ENCODE measurements at regions not wholly inside any gene's neighbourhood (a gene's known extent, or its start where the extent isn't known, plus 50 kb on each side); places are given as distances from the start of the nearest gene placed in this dataset.

DNA sequence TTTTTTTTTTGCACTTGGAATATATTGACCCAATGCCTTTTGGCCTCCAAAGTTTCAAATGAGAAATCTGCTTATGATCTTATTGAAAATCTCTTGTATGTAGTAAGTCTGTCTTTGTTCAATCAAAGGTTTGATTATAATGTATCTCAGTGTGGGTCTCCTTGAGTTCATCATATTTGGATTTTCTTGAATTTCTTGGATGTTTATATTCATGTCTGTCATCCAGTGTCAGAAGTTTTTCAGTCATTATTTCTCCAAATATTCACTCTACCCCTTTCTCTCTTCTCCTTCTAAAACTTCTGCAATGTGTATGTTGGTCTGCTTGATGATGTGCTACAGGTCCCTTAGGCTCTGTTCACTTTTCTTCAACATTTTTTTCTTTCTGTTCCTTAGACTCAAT, 95.9 kb upstream of the PTPRK start:
- H3K27me3 ChIP-seq (ENCODE audit: control insufficient read depth, insufficient read depth, low read length) = no peaks in the 10 kb centered on the region
- DNase-seq (ENCODE audit: low read depth, low spot score) (no peak), ATAC-seq (no peak)
- TF ChIP-seq POLR2AphosphoS5 (IDR thresholded peaks at IDR 0.05; ENCODE audit: low read depth, low read length) = no peak
- no peak for TF ChIP-seq TCF7L2 (IDR thresholded peaks at IDR 0.05; ENCODE audit: low read depth, low read length)
- TF ChIP-seq, protein P1, sequence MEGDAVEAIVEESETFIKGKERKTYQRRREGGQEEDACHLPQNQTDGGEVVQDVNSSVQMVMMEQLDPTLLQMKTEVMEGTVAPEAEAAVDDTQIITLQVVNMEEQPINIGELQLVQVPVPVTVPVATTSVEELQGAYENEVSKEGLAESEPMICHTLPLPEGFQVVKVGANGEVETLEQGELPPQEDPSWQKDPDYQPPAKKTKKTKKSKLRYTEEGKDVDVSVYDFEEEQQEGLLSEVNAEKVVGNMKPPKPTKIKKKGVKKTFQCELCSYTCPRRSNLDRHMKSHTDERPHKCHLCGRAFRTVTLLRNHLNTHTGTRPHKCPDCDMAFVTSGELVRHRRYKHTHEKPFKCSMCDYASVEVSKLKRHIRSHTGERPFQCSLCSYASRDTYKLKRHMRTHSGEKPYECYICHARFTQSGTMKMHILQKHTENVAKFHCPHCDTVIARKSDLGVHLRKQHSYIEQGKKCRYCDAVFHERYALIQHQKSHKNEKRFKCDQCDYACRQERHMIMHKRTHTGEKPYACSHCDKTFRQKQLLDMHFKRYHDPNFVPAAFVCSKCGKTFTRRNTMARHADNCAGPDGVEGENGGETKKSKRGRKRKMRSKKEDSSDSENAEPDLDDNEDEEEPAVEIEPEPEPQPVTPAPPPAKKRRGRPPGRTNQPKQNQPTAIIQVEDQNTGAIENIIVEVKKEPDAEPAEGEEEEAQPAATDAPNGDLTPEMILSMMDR (IDR thresholded peaks at IDR 0.05) = no peak
- TF ChIP-seq SIN3A (IDR thresholded peaks at IDR 0.05; ENCODE audit: borderline replicate concordance, insufficient read depth, low read depth, low read length) = no peak
- TF ChIP-seq, protein P2, sequence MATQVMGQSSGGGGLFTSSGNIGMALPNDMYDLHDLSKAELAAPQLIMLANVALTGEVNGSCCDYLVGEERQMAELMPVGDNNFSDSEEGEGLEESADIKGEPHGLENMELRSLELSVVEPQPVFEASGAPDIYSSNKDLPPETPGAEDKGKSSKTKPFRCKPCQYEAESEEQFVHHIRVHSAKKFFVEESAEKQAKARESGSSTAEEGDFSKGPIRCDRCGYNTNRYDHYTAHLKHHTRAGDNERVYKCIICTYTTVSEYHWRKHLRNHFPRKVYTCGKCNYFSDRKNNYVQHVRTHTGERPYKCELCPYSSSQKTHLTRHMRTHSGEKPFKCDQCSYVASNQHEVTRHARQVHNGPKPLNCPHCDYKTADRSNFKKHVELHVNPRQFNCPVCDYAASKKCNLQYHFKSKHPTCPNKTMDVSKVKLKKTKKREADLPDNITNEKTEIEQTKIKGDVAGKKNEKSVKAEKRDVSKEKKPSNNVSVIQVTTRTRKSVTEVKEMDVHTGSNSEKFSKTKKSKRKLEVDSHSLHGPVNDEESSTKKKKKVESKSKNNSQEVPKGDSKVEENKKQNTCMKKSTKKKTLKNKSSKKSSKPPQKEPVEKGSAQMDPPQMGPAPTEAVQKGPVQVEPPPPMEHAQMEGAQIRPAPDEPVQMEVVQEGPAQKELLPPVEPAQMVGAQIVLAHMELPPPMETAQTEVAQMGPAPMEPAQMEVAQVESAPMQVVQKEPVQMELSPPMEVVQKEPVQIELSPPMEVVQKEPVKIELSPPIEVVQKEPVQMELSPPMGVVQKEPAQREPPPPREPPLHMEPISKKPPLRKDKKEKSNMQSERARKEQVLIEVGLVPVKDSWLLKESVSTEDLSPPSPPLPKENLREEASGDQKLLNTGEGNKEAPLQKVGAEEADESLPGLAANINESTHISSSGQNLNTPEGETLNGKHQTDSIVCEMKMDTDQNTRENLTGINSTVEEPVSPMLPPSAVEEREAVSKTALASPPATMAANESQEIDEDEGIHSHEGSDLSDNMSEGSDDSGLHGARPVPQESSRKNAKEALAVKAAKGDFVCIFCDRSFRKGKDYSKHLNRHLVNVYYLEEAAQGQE (IDR thresholded peaks at IDR 0.05; ENCODE audit: insufficient read depth in 1 of 2, low read depth in 2 of 2, low read length in 1 of 2) = no peak
- in situ Hi-C loops (cut with HindIII; ENCODE audit: low pct_unique_long_range_greater_than_20kb, low sequenced_read_pairs) = no loop called here
- BruUV-seq (replicated peaks) = no TSS peak
- intact Hi-C loops (cut with micrococcal nuclease; ENCODE audit: unreplicated experiment) = no loop called here
- no peaks in the 10 kb centered on the region for H3K9me3 ChIP-seq (ENCODE audit: control insufficient read depth, insufficient read depth, low read depth, low read length)
- no peaks in the 10 kb centered on the region for H3K36me3 ChIP-seq (ENCODE audit: control insufficient read depth, insufficient read depth, low read length)
- POLR2A ChIA-PET = no interaction called here
- H3K27ac ChIP-seq (ENCODE audit: low read length) = no peak overlapping the region
- CTCF ChIA-PET = no interaction called here
- H3K4me3 ChIP-seq (ENCODE audit: low read depth in 2 of 2, low read length in 2 of 2) = no peak overlapping the region
- H3K4me1 ChIP-seq (ENCODE audit: control insufficient read depth, insufficient read depth, low read length) = no peaks in the 10 kb centered on the region

DNA sequence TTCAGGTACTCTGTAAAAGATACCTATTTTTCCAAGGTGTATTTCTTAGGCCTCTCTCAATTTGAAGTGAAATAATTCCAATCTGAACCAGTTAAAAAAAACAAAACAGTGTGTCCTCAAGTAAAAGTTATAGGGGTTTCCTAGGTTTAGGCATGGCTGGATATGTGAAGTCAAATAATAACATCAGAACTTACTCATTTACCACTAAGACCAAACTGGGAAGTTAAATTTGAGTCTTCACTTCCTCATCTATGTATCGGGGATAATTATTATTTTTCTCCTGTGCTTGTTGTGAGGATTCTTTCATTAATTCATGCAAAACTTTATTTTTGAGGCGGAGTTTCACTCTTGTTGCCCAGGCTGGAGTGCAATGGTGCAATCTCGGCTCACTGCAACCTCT, 86.2 kb upstream of the PTPRK start:
- ChIA-PET CTCF (no interaction called here), POLR2A (interaction anchor here (0.6 to 0.7 kb wide), 2 partner anchors 8 to 450 kb away, joined by 3 to 12 read pairs; no protein-coding TSS in a partner anchor)
- Histone ChIP-seq H3K27ac (ENCODE audit: low read length) (no peak overlapping the region), H3K4me1 (ENCODE audit: control insufficient read depth, insufficient read depth, low read length) (no peaks in the 10 kb centered on the region), H3K36me3 (ENCODE audit: control insufficient read depth, insufficient read depth, low read length) (no peaks in the 10 kb centered on the region), H3K4me3 (ENCODE audit: low read depth in 2 of 2, low read length in 2 of 2) (no peak overlapping the region), H3K9me3 (ENCODE audit: control insufficient read depth, insufficient read depth, low read depth, low read length) (no peaks in the 10 kb centered on the region), H3K27me3 (ENCODE audit: control insufficient read depth, insufficient read depth, low read length) (no peaks in the 10 kb centered on the region)
- ATAC-seq (no peak), DNase-seq (ENCODE audit: low read depth, low spot score) (no peak)
- intact Hi-C loops (cut with micrococcal nuclease; ENCODE audit: unreplicated experiment) (no loop called here), in situ Hi-C loops (cut with HindIII; ENCODE audit: low pct_unique_long_range_greater_than_20kb, low sequenced_read_pairs) (no loop called here)
- TF ChIP-seq TCF7L2 (IDR thresholded peaks at IDR 0.05; ENCODE audit: low read depth, low read length) (no peak), POLR2AphosphoS5 (IDR thresholded peaks at IDR 0.05; ENCODE audit: low read depth, low read length) (no peak), SIN3A (IDR thresholded peaks at IDR 0.05; ENCODE audit: borderline replicate concordance, insufficient read depth, low read depth, low read length) (no peak)
- TF ChIP-seq, protein P1 (IDR thresholded peaks at IDR 0.05) = no peak
- TF ChIP-seq, protein P2 (IDR thresholded peaks at IDR 0.05; ENCODE audit: insufficient read depth in 1 of 2, low read depth in 2 of 2, low read length in 1 of 2) = no peak
- no TSS peak for BruUV-seq (replicated peaks)

All from Panc1 (cell line).